Natural killer cell (primary cell): ENCODE measurements at regions not wholly inside any gene's neighbourhood (a gene's known extent, or its start where the extent isn't known, plus 50 kb on each side); places are given as distances from the start of the nearest gene placed in this dataset.
"Not testable (repeated sequence)": the region's sequence is repeated elsewhere in the genome, so short reads cannot be mapped to it uniquely, and the experiment has no call there.

Source experiments
- ATAC-seq, 3 donors: fragments of 150-1000 bp in 2 of 3; fragments of 200-7000 bp in 1 of 3; cut with Tn5 transposase; 1 replicate in 1 of 3; 2 replicates in 2 of 3; pipeline ENCODE4 v1.10.0; 2021; ENCODE audit warnings: mild to moderate bottlenecking in 2 of 3, moderate library complexity in 2 of 3
- DNase-seq, 2 donors: peaks; one replicate each; pipeline versions ENCODE4 v3.0.0 to v3.0.0-alpha.2; 2013 to 2021; ENCODE audit warnings: mixed read lengths in 1 of 2
- H3K27ac ChIP-seq: one replicate; pipeline ENCODE4 v1.5.1; 2013; ENCODE audit warnings: mild to moderate bottlenecking, low read length
- H3K27me3 ChIP-seq: one replicate; pipeline ENCODE4 v1.6.1; 2013; ENCODE audit warnings: low read length; ENCODE audit not compliant: control insufficient read depth, insufficient read depth
- H3K36me3 ChIP-seq: one replicate; pipeline ENCODE4 v1.6.1; 2013; ENCODE audit warnings: low read length; ENCODE audit not compliant: control insufficient read depth, insufficient read depth
- H3K4me1 ChIP-seq: one replicate; pipeline ENCODE4 v1.6.1; 2013; ENCODE audit warnings: low read length; ENCODE audit not compliant: control insufficient read depth, insufficient read depth
- H3K4me3 ChIP-seq: one replicate; pipeline ENCODE4 v1.5.1; 2013; ENCODE audit warnings: low read length
- H3K9me3 ChIP-seq: one replicate; pipeline ENCODE4 v1.6.1; 2013; ENCODE audit warnings: low read length; ENCODE audit not compliant: control insufficient read depth, insufficient read depth
- H3K27ac Mint-ChIP-seq, 2 donors: one replicate each; pipeline ENCODE4 v1.8.0; 2022; ENCODE audit warnings: mild to moderate bottlenecking in 2 of 2, mixed read lengths in 2 of 2, moderate library complexity in 1 of 2
- H3K27me3 Mint-ChIP-seq, 2 donors: one replicate each; pipeline ENCODE4 v1.8.0; 2022; ENCODE audit warnings: low read depth in 2 of 2, mixed read lengths in 2 of 2
- H3K36me3 Mint-ChIP-seq: one replicate; pipeline ENCODE4 v1.8.0; 2022; ENCODE audit warnings: mixed read lengths
- H3K4me1 Mint-ChIP-seq, 2 donors: one replicate each; pipeline ENCODE4 v1.8.0; 2022; ENCODE audit warnings: mixed read lengths in 2 of 2
- H3K4me3 Mint-ChIP-seq: one replicate; pipeline ENCODE4 v1.8.0; 2022; ENCODE audit warnings: mild to moderate bottlenecking, moderate library complexity, mixed read lengths
- H3K9me3 Mint-ChIP-seq, 2 donors: one replicate each; pipeline ENCODE4 v1.8.0; 2022; ENCODE audit warnings: mixed read lengths in 2 of 2
- CTCF ChIP-seq: fragments of 200-600 bp; IDR thresholded peaks from one replicate; pipeline ENCODE4 v1.8.0; 2022; ENCODE audit warnings: antibody characterized with exemption
- WGBS: methylation state at CpG from one replicate; pipeline ENCODE4 v1.1.7; 2013; ENCODE audit warnings: missing lambda C conversion rate; ENCODE audit not compliant: insufficient coverage; 5-methylcytosine and 5-hydroxymethylcytosine counted together
- intact Hi-C: fragments of 100-400 bp; cut with micrococcal nuclease; formaldehyde crosslinking; loops from one replicate; pipeline ENCODE4 v1.14.2; 2022

GRCh38 chr4:55696424-55696823 lies 60.3 kb upstream of the NMU start:
- H3K4me1 Mint-ChIP-seq, H3K36me3 Mint-ChIP-seq, ATAC-seq, H3K27ac Mint-ChIP-seq, H3K4me3 ChIP-seq, H3K27ac ChIP-seq, H3K4me3 Mint-ChIP-seq, H3K9me3 ChIP-seq, DNase-seq, H3K27me3 ChIP-seq, intact Hi-C loops, H3K4me1 ChIP-seq, H3K36me3 ChIP-seq, H3K9me3 Mint-ChIP-seq: not testable (repeated sequence)
- peaks cover 0 to 16% of the 10 kb centered on the region in 2 donors for H3K27me3 Mint-ChIP-seq
- 100% methylated on average over 1 of the region's 3 CpGs for WGBS

- H3K27ac Mint-ChIP-seq, result no peak overlapping the region
- H3K4me3 ChIP-seq, result no peak overlapping the region
- no peaks in the 10 kb centered on the region for H3K36me3 ChIP-seq
- H3K9me3 Mint-ChIP-seq, result no peaks in the 10 kb centered on the region
- intact Hi-C loops, result no loop called here
- DNase-seq, result no peak
- H3K4me3 Mint-ChIP-seq, result no peak overlapping the region
- peaks cover 0 to 13% of the 10 kb centered on the region in 2 donors for H3K27me3 Mint-ChIP-seq
- H3K9me3 ChIP-seq, result no peaks in the 10 kb centered on the region
- no peak for ATAC-seq
- no peak for TF ChIP-seq CTCF
- H3K4me1 ChIP-seq, result no peaks in the 10 kb centered on the region
- H3K27me3 ChIP-seq, result no peaks in the 10 kb centered on the region
- no peak overlapping the region for H3K27ac ChIP-seq
- no peaks in the 10 kb centered on the region for H3K36me3 Mint-ChIP-seq
- no peaks in the 10 kb centered on the region for H3K4me1 Mint-ChIP-seq
Observed at GRCh38 chr4:55706541-55706940, 70.4 kb upstream of the NMU start.

- no peaks in the 10 kb centered on the region for H3K4me1 ChIP-seq
- TF ChIP-seq CTCF, result no peak
- DNase-seq, result no peak
- peaks cover 0 to 13% of the 10 kb centered on the region in 2 donors for H3K27me3 Mint-ChIP-seq
- ATAC-seq, result no peak
- H3K27ac ChIP-seq, result no peak overlapping the region
- no peak overlapping the region for H3K4me3 Mint-ChIP-seq
- no peak overlapping the region for H3K27ac Mint-ChIP-seq
- intact Hi-C loops, result no loop called here
- no peaks in the 10 kb centered on the region for H3K27me3 ChIP-seq
- H3K9me3 Mint-ChIP-seq, result no peaks in the 10 kb centered on the region
- H3K4me3 ChIP-seq, result no peak overlapping the region
- WGBS, result 89% methylated on average over 5 of the region's 5 CpGs
- H3K36me3 Mint-ChIP-seq, result no peaks in the 10 kb centered on the region
- H3K9me3 ChIP-seq, result no peaks in the 10 kb centered on the region
- H3K4me1 Mint-ChIP-seq, result no peaks in the 10 kb centered on the region
- no peaks in the 10 kb centered on the region for H3K36me3 ChIP-seq
Observed at GRCh38 chr4:55707507-55707906, 71.4 kb upstream of the NMU start.

- H3K4me3 Mint-ChIP-seq, ATAC-seq, H3K9me3 ChIP-seq, H3K27ac ChIP-seq, H3K36me3 ChIP-seq, DNase-seq, H3K27ac Mint-ChIP-seq, H3K4me1 Mint-ChIP-seq, H3K27me3 ChIP-seq, H3K4me3 ChIP-seq, H3K4me1 ChIP-seq, H3K36me3 Mint-ChIP-seq, intact Hi-C loops, H3K9me3 Mint-ChIP-seq: not testable (repeated sequence)
- 85% methylated on average over 11 of the region's 11 CpGs for WGBS
- peaks cover 0 to 13% of the 10 kb centered on the region in 2 donors for H3K27me3 Mint-ChIP-seq
Observed at GRCh38 chr4:55707991-55708390, 71.9 kb upstream of the NMU start.

- H3K27ac ChIP-seq, H3K27me3 Mint-ChIP-seq, H3K36me3 Mint-ChIP-seq, H3K4me3 ChIP-seq, H3K4me1 Mint-ChIP-seq, intact Hi-C loops, ATAC-seq, H3K27ac Mint-ChIP-seq, H3K36me3 ChIP-seq, H3K9me3 Mint-ChIP-seq, DNase-seq, H3K9me3 ChIP-seq, H3K27me3 ChIP-seq, H3K4me1 ChIP-seq, H3K4me3 Mint-ChIP-seq: not testable (repeated sequence)
- WGBS, result no CpG with 5 or more reads among the region's 2 CpGs
Observed at GRCh38 chr4:55712835-55713234, 76.7 kb upstream of the NMU start.
